ENCODE measurements at regions not wholly inside any gene's neighbourhood (a gene's known extent, or its start where the extent isn't known, plus 50 kb on each side); places are given as distances from the start of the nearest gene placed in this dataset.
"Not testable (repeated sequence)": the region's sequence is repeated elsewhere in the genome, so short reads cannot be mapped to it uniquely, and the experiment has no call there.

- Mint-ChIP-seq H3K27ac (peak overlapping the region; percentile 97 to 99 (median 98)), H3K4me1 (peaks cover 11% of the 10 kb centered on the region), H3K4me3 (peak overlapping the region in 2 of 3 experiments; percentile 45 to 60)
- not testable (repeated sequence) for H3K36me3 Mint-ChIP-seq (ENCODE audit: low read depth); H3K9me3 Mint-ChIP-seq; H3K27me3 Mint-ChIP-seq (ENCODE audit: low read depth)
These were observed 53.3 kb downstream of the FOXD4L1 start for GRCh38 chr2:113551637-113552318.

- H3K27me3 Mint-ChIP-seq (ENCODE audit: low read depth); H3K27ac Mint-ChIP-seq; H3K4me3 Mint-ChIP-seq: not testable (repeated sequence)
These were observed 61.4 kb downstream of the FOXD4L1 start for GRCh38 chr2:113559820-113560219.

GRCh38 chr2:113562662-113563061 lies 64.2 kb downstream of the FOXD4L1 start:
- not testable (repeated sequence) for H3K4me1 Mint-ChIP-seq; H3K36me3 Mint-ChIP-seq (ENCODE audit: low read depth)

More at GRCh38 chr2:113559820-113560219, 61.4 kb downstream of the FOXD4L1 start:
- not testable (repeated sequence) for H3K9me3 Mint-ChIP-seq; H3K4me1 Mint-ChIP-seq; H3K36me3 Mint-ChIP-seq (ENCODE audit: low read depth)

GRCh38 chr2:113566674-113567480 lies 60.2 kb upstream of the RABL2A start:
- not testable (repeated sequence) for H3K4me3 Mint-ChIP-seq; H3K4me1 Mint-ChIP-seq; H3K27ac Mint-ChIP-seq; H3K27me3 Mint-ChIP-seq (ENCODE audit: low read depth); H3K9me3 Mint-ChIP-seq
- peaks cover 16% of the 10 kb centered on the region for H3K36me3 Mint-ChIP-seq (ENCODE audit: low read depth)

More at GRCh38 chr2:113562662-113563061, 64.2 kb downstream of the FOXD4L1 start:
- H3K4me3 Mint-ChIP-seq; H3K27ac Mint-ChIP-seq; H3K9me3 Mint-ChIP-seq; H3K27me3 Mint-ChIP-seq (ENCODE audit: low read depth): not testable (repeated sequence)

GRCh38 chr2:113567481-113567849 lies 59.6 kb upstream of the RABL2A start:
- H3K4me3 Mint-ChIP-seq; H3K27ac Mint-ChIP-seq; H3K9me3 Mint-ChIP-seq; H3K4me1 Mint-ChIP-seq; H3K27me3 Mint-ChIP-seq (ENCODE audit: low read depth): not testable (repeated sequence)
- H3K36me3 Mint-ChIP-seq (ENCODE audit: low read depth) = peaks cover 16% of the 10 kb centered on the region

- H3K4me1 Mint-ChIP-seq; H3K9me3 Mint-ChIP-seq; H3K27me3 Mint-ChIP-seq (ENCODE audit: low read depth); H3K27ac Mint-ChIP-seq; H3K4me3 Mint-ChIP-seq: not testable (repeated sequence)
- H3K36me3 Mint-ChIP-seq (ENCODE audit: low read depth) = peaks cover 16% of the 10 kb centered on the region
These were observed 58.8 kb upstream of the RABL2A start for GRCh38 chr2:113568231-113568630.

- not testable (repeated sequence) for H3K4me1 Mint-ChIP-seq; H3K9me3 Mint-ChIP-seq; H3K27ac Mint-ChIP-seq; H3K4me3 Mint-ChIP-seq; H3K27me3 Mint-ChIP-seq (ENCODE audit: low read depth)
- peaks cover 13% of the 10 kb centered on the region for H3K36me3 Mint-ChIP-seq (ENCODE audit: low read depth)
These were observed 57.0 kb upstream of the RABL2A start for GRCh38 chr2:113570082-113570481.

- not testable (repeated sequence) for H3K4me3 Mint-ChIP-seq; H3K4me1 Mint-ChIP-seq; H3K27me3 Mint-ChIP-seq (ENCODE audit: low read depth); H3K9me3 Mint-ChIP-seq; H3K27ac Mint-ChIP-seq
- H3K36me3 Mint-ChIP-seq (ENCODE audit: low read depth) = peaks cover 11% of the 10 kb centered on the region
These were observed 56.5 kb upstream of the RABL2A start for GRCh38 chr2:113570509-113571009.

GRCh38 chr2:113571482-113572068 lies 55.5 kb upstream of the RABL2A start:
- H3K27ac Mint-ChIP-seq; H3K4me3 Mint-ChIP-seq; H3K27me3 Mint-ChIP-seq (ENCODE audit: low read depth); H3K9me3 Mint-ChIP-seq; H3K4me1 Mint-ChIP-seq: not testable (repeated sequence)
- H3K36me3 Mint-ChIP-seq (ENCODE audit: low read depth) = peaks cover 11% of the 10 kb centered on the region

GRCh38 chr2:113575721-113576120 lies 51.3 kb upstream of the RABL2A start:
- not testable (repeated sequence) for H3K27me3 Mint-ChIP-seq (ENCODE audit: low read depth); H3K27ac Mint-ChIP-seq; H3K36me3 Mint-ChIP-seq (ENCODE audit: low read depth); H3K4me1 Mint-ChIP-seq; H3K9me3 Mint-ChIP-seq; H3K4me3 Mint-ChIP-seq

- not testable (repeated sequence) for H3K9me3 Mint-ChIP-seq; H3K27me3 Mint-ChIP-seq (ENCODE audit: low read depth); H3K4me3 Mint-ChIP-seq; H3K36me3 Mint-ChIP-seq (ENCODE audit: low read depth)
- Mint-ChIP-seq H3K27ac (peak overlapping the region; percentile 7 to 67 (median 47)), H3K4me1 (peaks cover 12% of the 10 kb centered on the region)
These were observed 50.7 kb upstream of the RABL2A start for GRCh38 chr2:113576353-113576752.

Measured in nephron (organoid).